ENCODE measurements at regions not wholly inside any gene's neighbourhood (a gene's known extent, or its start where the extent isn't known, plus 50 kb on each side); places are given as distances from the start of the nearest gene placed in this dataset.

DNA sequence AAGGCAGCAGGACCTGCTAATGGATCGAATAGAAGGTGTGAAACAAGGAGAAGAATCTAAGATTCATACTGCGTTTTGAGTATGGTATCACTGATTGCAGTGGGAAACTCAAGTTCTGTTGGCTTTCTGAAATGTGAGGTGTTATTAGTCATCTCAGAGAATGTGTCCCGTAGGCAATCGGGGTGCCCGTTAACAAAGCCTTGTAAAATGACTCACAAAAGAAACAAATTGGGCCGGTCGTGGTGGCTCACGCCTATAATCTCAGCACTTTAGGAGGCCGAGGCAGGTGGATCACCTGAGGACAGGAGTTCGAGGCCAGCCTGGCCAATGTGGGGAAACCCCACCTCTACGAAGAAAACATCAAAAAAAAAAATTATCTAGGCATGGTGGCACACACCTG lies 118.2 kb upstream of the C7orf33 start:
- no peak for DNase-seq
- no peaks in the 10 kb centered on the region for H3K27me3 ChIP-seq (ENCODE audit: control insufficient read depth, insufficient read depth)
- intact Hi-C loops (cut with DNase I) = no loop called here
- no peak for ATAC-seq
- H3K9me3 ChIP-seq (ENCODE audit: control insufficient read depth, low read length) = no peaks in the 10 kb centered on the region
- H3K4me3 ChIP-seq (ENCODE audit: low read length) = no peak overlapping the region
- H3K27ac ChIP-seq (ENCODE audit: low read length) = no peak overlapping the region
- H3K4me1 ChIP-seq (ENCODE audit: control insufficient read depth, insufficient read depth, low read length) = no peaks in the 10 kb centered on the region
- 91% methylated on average over 11 of the region's 11 CpGs for WGBS

DNA sequence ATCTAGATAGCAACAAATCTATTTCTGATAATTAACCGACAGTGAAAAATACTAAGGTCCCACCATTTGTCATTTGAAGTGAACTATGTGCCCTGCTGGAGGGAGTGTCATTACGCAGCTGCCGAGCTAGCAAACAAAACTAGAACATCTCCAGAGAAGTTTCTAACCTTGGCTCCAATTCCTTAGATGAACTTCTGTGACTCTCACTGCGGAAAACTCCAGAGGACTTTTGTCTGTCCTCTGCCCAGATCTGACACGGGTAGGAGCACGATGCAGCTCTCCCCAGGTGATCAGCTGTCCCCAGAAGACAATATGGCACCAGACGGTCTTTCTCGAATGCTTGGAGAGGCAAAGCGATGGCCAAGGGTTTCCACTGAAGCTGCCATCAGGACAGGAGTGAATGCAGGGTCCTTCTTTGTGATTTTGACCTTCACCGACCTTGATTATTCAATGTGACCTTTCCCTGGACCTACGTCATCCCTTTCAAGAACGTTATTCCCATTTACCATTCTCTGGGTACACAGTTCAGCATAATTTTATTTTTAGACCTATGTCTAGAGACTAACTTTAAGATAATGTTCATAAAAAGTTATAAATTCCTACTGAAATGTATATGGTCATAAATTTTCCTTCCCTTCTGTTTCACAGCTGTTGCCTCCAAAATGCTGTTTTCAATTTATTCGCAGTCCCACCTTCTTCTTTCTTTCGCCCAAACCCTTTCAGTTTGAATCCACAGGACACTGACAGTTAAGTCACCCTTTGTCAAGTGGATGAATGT lies 116.7 kb upstream of the C7orf33 start:
- ATAC-seq = no peak
- H3K27ac ChIP-seq (ENCODE audit: low read length) = no peak overlapping the region
- DNase-seq = no peak
- no peak overlapping the region for H3K4me3 ChIP-seq (ENCODE audit: low read length)
- no peaks in the 10 kb centered on the region for H3K27me3 ChIP-seq (ENCODE audit: control insufficient read depth, insufficient read depth)
- no peaks in the 10 kb centered on the region for H3K9me3 ChIP-seq (ENCODE audit: control insufficient read depth, low read length)
- intact Hi-C loops (cut with DNase I) = no loop called here
- H3K4me1 ChIP-seq (ENCODE audit: control insufficient read depth, insufficient read depth, low read length) = no peaks in the 10 kb centered on the region
- 72% methylated on average over 14 of the region's 14 CpGs for WGBS

DNA sequence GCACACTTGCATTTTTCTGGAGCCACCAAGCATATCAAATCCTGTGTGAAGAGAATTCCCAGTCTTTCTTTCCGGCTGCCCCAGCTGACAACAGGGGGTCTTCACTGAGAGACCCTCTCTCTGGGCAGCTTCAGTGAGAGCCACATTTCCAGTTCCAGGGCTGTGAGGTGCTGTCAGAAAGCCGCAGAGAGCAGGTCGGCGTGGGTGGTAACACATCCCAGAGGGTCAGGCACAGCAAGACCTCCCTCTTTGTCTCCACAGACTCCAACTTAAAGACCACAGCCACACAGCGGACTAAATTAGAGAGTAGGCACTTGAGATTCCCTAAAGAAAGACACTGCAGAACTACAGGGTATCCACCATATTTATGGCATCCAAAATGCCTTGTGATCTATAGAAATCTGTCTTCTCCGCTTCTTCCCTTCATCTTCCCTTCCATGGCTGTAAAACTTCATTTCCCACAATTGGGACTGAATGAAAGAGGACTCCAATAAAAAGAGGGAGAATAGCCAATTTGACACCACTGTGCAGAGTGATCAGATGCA lies 116.0 kb upstream of the C7orf33 start:
- Histone ChIP-seq H3K9me3 (ENCODE audit: control insufficient read depth, low read length) (no peaks in the 10 kb centered on the region), H3K27ac (ENCODE audit: low read length) (no peak overlapping the region), H3K27me3 (ENCODE audit: control insufficient read depth, insufficient read depth) (no peaks in the 10 kb centered on the region), H3K4me3 (ENCODE audit: low read length) (no peak overlapping the region), H3K4me1 (ENCODE audit: control insufficient read depth, insufficient read depth, low read length) (no peaks in the 10 kb centered on the region)
- intact Hi-C loops (cut with DNase I) = no loop called here
- 79% methylated on average over 6 of the region's 6 CpGs for WGBS
- DNase-seq = no peak
- ATAC-seq = no peak

DNA sequence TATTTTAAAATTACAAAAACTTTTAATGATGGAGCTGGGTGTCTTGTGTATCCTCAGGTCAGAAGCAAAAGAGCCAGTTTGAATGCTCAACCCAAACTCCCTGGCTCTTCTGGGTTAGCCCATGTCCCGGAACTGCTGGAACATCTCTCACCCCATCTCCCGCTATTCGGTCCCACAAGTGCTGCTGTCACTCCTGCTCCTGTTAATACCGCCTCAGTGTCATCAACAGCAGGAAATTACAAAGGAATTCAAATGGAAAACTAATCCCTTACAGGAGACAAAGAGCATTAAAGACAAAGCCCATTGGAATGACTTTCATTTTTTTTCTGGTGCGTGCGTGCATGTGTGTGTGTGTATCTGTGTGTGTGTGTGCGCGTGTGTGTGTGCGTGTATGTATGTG lies 112.0 kb upstream of the C7orf33 start:
- intact Hi-C loops (cut with DNase I) = no loop called here
- DNase-seq = no peak
- Histone ChIP-seq H3K27ac (ENCODE audit: low read length) (no peak overlapping the region), H3K4me1 (ENCODE audit: control insufficient read depth, insufficient read depth, low read length) (no peaks in the 10 kb centered on the region), H3K4me3 (ENCODE audit: low read length) (no peak overlapping the region), H3K27me3 (ENCODE audit: control insufficient read depth, insufficient read depth) (no peaks in the 10 kb centered on the region), H3K9me3 (ENCODE audit: control insufficient read depth, low read length) (no peaks in the 10 kb centered on the region)
- no peak for ATAC-seq
- WGBS = 73% methylated on average over 9 of the region's 9 CpGs

DNA sequence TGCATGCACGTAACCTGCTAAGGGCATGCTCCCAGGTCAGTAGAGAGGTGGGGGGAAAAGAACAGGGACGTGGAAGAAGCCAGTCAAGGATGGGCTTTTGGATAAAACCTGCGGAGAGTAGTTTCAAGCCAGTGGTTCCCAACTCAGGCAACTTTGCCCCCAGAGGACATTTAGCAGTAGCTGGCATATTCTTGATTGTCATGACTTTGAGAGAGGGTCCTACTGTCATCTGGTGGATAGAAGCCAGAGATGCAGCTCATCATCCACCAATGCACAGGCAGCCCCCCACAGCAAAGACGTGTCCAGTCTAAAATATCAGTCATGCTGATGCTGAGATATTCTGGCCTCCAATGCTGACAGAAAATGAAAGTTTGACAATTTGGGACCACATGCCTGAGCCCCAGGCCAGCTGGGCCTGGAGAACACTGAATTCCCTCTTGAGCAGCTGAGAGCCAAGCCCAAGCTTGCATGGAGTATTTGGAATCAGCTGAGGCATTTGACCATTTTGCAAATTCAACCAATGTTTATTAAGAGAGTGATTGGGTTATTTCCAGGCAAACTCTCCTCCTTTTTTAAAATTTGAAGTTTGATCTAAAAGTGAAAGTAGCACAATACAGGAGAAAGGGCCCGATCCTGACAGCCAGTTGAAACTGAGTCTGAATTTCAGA lies 110.0 kb upstream of the C7orf33 start:
- Histone ChIP-seq H3K4me1 (ENCODE audit: control insufficient read depth, insufficient read depth, low read length) (no peaks in the 10 kb centered on the region), H3K4me3 (ENCODE audit: low read length) (no peak overlapping the region), H3K27me3 (ENCODE audit: control insufficient read depth, insufficient read depth) (no peaks in the 10 kb centered on the region), H3K9me3 (ENCODE audit: control insufficient read depth, low read length) (no peaks in the 10 kb centered on the region), H3K27ac (ENCODE audit: low read length) (no peak overlapping the region)
- peak in 1 of 3 donors; percentile 59 for DNase-seq
- intact Hi-C loops (cut with DNase I) = no loop called here
- peak in 1 of 2 donors; percentile 77 for ATAC-seq
- 74% methylated on average over 5 of the region's 5 CpGs for WGBS

DNA sequence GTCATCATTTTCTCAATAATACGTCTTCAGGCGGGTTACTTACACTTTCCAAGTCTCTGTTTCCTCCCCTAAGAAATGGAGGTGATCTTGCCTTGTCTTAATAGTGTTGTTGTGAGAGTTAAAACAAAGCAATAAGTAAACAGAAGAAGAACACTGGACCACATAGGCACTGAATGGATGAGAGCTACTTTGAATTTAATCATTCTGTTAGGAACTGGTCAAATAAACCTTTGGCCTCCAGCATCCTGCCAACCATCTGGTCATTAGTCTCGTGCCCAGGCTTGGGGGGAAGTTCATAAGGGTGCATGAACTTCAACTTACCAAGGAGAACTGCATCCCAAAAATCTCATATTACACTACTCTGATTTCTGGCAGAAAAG lies 109.4 kb upstream of the C7orf33 start:
- 53% methylated on average over 3 of the region's 3 CpGs for WGBS
- intact Hi-C loops (cut with DNase I) = no loop called here
- no peak overlapping the region for H3K27ac ChIP-seq (ENCODE audit: low read length)

DNA sequence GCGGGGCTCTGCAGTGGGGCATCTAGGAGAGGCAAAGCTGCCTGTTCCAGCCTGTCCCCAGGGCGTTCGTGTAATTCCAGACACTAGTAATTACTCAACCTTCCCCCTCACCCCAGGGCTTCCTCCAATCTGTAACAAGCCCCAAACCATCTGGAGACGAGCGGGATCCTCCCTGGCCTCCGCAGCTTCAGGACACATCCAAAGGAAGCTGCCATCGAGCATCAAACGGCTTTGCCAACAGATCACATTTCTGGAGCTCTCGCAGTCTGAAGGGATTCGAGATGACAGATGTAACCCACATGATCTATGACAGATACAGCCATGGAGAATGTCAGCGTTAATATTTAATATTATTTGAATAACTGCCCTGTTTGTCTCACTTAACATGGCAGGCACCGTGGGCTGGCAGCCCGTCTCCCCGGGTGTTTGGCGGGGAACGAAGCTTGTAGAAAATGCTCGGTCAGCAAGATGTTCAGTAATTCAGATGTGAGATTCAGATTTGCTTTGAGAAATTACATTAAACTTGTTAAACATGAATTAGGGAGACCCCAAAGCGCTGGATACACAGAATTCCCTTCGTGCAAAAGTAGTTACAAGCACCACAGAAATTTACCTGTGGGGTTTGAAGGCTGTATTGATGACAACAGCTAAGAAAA lies 108.5 kb upstream of the C7orf33 start:
- no peaks in the 10 kb centered on the region for H3K9me3 ChIP-seq (ENCODE audit: control insufficient read depth, low read length)
- H3K27ac ChIP-seq (ENCODE audit: low read length) = no peak overlapping the region
- no peak overlapping the region for H3K4me3 ChIP-seq (ENCODE audit: low read length)
- H3K27me3 ChIP-seq (ENCODE audit: control insufficient read depth, insufficient read depth) = no peaks in the 10 kb centered on the region
- intact Hi-C loops (cut with DNase I) = no loop called here
- ATAC-seq = no peak
- DNase-seq = no peak
- 70% methylated on average over 19 of the region's 19 CpGs for WGBS
- no peaks in the 10 kb centered on the region for H3K4me1 ChIP-seq (ENCODE audit: control insufficient read depth, insufficient read depth, low read length)

More for the DNA sequence above, 109.4 kb upstream of the C7orf33 start:
- Histone ChIP-seq H3K9me3 (ENCODE audit: control insufficient read depth, low read length) (no peaks in the 10 kb centered on the region), H3K4me3 (ENCODE audit: low read length) (no peak overlapping the region), H3K4me1 (ENCODE audit: control insufficient read depth, insufficient read depth, low read length) (no peaks in the 10 kb centered on the region), H3K27me3 (ENCODE audit: control insufficient read depth, insufficient read depth) (no peaks in the 10 kb centered on the region)
- ATAC-seq (no peak), DNase-seq (no peak)

DNA sequence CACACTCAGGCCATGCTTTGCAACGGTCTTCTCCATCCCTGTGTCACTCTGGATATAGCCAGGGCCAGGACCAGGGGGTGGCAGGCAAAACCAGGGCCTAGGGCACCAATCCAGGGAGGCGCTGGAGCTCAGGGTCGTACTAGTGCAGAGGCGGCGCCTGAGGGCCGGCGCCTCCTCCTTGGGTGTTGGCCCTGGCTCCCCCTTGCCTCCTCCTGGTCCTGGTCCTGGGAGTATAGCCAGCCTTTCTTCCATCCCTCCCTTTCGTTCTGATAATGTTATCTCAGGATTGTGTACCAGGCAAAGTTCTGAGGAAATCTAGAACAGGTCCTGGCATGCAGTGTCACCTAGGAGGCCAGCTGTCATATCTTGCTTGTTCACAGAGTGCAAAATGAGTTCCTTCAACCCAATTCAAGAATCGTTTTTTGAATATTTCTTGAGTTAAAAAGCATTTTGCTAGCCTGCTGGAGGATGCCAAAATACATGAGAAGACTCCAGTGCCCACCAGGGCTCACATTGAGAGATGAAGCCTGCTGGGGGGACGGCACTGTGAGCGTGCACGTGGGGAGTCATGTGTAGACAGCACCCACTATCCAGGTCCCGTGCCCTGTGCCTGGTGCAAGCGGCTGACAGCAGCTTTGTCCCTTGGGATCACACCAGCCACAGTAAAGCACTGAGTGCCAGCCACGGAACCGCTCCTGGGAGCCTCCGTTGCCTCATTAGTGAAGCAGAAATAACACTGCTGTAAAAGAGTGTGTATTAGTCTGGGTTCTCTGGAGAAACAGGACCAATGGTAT lies 106.9 kb upstream of the C7orf33 start:
- peak in 1 of 2 donors; percentile 58 for ATAC-seq
- Histone ChIP-seq H3K27ac (ENCODE audit: low read length) (no peak overlapping the region), H3K27me3 (ENCODE audit: control insufficient read depth, insufficient read depth) (no peaks in the 10 kb centered on the region), H3K9me3 (ENCODE audit: control insufficient read depth, low read length) (no peaks in the 10 kb centered on the region), H3K4me1 (ENCODE audit: control insufficient read depth, insufficient read depth, low read length) (no peaks in the 10 kb centered on the region), H3K4me3 (ENCODE audit: low read length) (no peak overlapping the region)
- intact Hi-C loops (cut with DNase I) = no loop called here
- no peak for DNase-seq
- 79% methylated on average over 17 of the region's 17 CpGs for WGBS

DNA sequence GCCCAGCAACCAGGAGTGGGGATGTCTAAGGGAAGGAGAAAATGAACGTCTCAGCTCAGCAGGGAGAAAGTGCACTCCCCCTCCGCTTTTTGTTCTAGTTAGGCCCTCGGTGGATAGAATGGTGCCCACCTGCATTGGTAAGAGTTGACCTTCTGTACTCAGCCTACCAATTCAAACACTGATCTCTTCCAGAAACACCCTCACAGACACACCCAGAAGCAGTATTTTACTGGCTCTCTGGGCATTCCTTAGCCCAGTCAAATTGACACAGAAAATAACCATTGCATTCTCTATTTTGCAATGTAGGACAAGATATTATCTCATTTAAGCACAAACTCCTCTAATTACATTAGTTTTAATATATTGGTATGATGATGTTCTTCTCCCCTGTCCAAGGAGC lies 106.1 kb upstream of the C7orf33 start:
- intact Hi-C loops (cut with DNase I) = no loop called here
- Histone ChIP-seq H3K9me3 (ENCODE audit: control insufficient read depth, low read length) (no peaks in the 10 kb centered on the region), H3K27ac (ENCODE audit: low read length) (no peak overlapping the region), H3K27me3 (ENCODE audit: control insufficient read depth, insufficient read depth) (no peaks in the 10 kb centered on the region), H3K4me3 (ENCODE audit: low read length) (no peak overlapping the region), H3K4me1 (ENCODE audit: control insufficient read depth, insufficient read depth, low read length) (no peaks in the 10 kb centered on the region)
- ATAC-seq (no peak), DNase-seq (no peak)
- 82% methylated on average over 3 of the region's 3 CpGs for WGBS

DNA sequence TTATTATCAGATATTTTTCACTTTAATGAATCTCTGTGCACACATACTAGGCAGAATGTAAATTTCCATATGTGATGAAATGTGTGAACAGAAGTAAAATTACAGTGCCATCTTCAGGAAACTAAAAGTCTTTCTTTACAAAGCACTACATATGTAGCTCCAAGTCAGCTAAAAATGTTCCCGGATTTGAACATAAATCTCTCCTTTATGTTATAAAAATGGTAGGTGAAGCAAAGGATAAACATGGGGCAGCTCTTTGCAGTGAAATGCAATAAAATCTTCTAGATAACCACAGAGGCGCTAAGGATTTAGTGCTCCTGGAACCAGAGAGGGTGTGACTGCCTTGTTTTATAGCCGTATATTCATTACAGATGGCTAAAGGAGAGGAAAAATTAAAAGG lies 104.9 kb upstream of the C7orf33 start:
- Histone ChIP-seq H3K4me3 (ENCODE audit: low read length) (no peak overlapping the region), H3K27ac (ENCODE audit: low read length) (no peak overlapping the region), H3K27me3 (ENCODE audit: control insufficient read depth, insufficient read depth) (no peaks in the 10 kb centered on the region), H3K9me3 (ENCODE audit: control insufficient read depth, low read length) (no peaks in the 10 kb centered on the region), H3K4me1 (ENCODE audit: control insufficient read depth, insufficient read depth, low read length) (no peaks in the 10 kb centered on the region)
- intact Hi-C loops (cut with DNase I) = no loop called here
- 63% methylated on average over 3 of the region's 3 CpGs for WGBS
- DNase-seq (no peak), ATAC-seq (no peak)

All from right cardiac atrium (tissue), 5 donors.